Thyroid gland (tissue), 4 donors: ENCODE measurements at regions not wholly inside any gene's neighbourhood (a gene's known extent, or its start where the extent isn't known, plus 50 kb on each side); places are given as distances from the start of the nearest gene placed in this dataset.

ENCODE experiments used
- DNase-seq, 2 donors: peaks; one replicate each; pipeline ENCODE4 v3.0.0-alpha.2; 2019
- H3K27ac ChIP-seq, 3 donors: fragments of 200-600 bp; sonication (generic); 1 replicate in 2 of 3; 2 replicates in 1 of 3; pipeline ENCODE4 v1.5.1; 2016 to 2019; ENCODE audit warnings: mild to moderate bottlenecking in 1 of 3, moderate library complexity in 1 of 3
- H3K27me3 ChIP-seq: fragments of 200-600 bp; sonication (generic); one replicate; pipeline ENCODE4 v1.5.1; 2019
- H3K36me3 ChIP-seq, 2 donors: fragments of 200-600 bp; sonication (generic); one replicate each; pipeline ENCODE4 v1.5.1; 2016 to 2019
- H3K4me1 ChIP-seq, 2 donors: fragments of 200-600 bp; sonication (generic); one replicate each; pipeline ENCODE4 v1.5.1; 2017 to 2019
- H3K4me3 ChIP-seq, 3 donors: fragments of 200-600 bp; sonication (generic); replicated peaks in 1 of 3; 1 replicate in 2 of 3; 2 replicates in 1 of 3; pipeline ENCODE4 v1.5.1; 2016; ENCODE audit warnings: mild to moderate bottlenecking in 1 of 3
- H3K9me3 ChIP-seq: fragments of 200-600 bp; sonication (generic); one replicate; pipeline ENCODE4 v1.5.1; 2017
- POLR2A ChIP-seq, 2 donors: fragments of 450-650 bp; IDR thresholded peaks; one replicate each; pipeline ENCODE4 v1.6.1; 2017; ENCODE audit warnings: antibody characterized with exemption in 2 of 2, mild to moderate bottlenecking in 2 of 2, moderate library complexity in 1 of 2
- WGBS, 2 donors: methylation state at CpG; one replicate each; pipeline ENCODE4 v1.1.5; 2017; 5-methylcytosine and 5-hydroxymethylcytosine counted together
- intact Hi-C: fragments of 100-400 bp; cut with DNase I; formaldehyde crosslinking; loops from one replicate; pipeline ENCODE4 v1.15.1; 2023
- TF ChIP-seq, protein P1 (sequence below), 6 experiments: fragments of 200-600 bp in 3 of 6; fragments of 450-650 bp in 3 of 6; sonication (generic) in 3 of 6; IDR thresholded peaks; one replicate each; pipeline ENCODE4 v1.5.1; 2016 to 2019; ENCODE audit warnings: antibody characterized with exemption in 6 of 6, mild to moderate bottlenecking in 2 of 6, inconsistent platforms in 1 of 6, moderate library complexity in 1 of 6

- H3K9me3 ChIP-seq: no peaks in the 10 kb centered on the region
- H3K27ac ChIP-seq: no peak overlapping the region
- H3K27me3 ChIP-seq: no peaks in the 10 kb centered on the region
- no peak for DNase-seq
- TF ChIP-seq, protein P1, sequence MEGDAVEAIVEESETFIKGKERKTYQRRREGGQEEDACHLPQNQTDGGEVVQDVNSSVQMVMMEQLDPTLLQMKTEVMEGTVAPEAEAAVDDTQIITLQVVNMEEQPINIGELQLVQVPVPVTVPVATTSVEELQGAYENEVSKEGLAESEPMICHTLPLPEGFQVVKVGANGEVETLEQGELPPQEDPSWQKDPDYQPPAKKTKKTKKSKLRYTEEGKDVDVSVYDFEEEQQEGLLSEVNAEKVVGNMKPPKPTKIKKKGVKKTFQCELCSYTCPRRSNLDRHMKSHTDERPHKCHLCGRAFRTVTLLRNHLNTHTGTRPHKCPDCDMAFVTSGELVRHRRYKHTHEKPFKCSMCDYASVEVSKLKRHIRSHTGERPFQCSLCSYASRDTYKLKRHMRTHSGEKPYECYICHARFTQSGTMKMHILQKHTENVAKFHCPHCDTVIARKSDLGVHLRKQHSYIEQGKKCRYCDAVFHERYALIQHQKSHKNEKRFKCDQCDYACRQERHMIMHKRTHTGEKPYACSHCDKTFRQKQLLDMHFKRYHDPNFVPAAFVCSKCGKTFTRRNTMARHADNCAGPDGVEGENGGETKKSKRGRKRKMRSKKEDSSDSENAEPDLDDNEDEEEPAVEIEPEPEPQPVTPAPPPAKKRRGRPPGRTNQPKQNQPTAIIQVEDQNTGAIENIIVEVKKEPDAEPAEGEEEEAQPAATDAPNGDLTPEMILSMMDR (IDR thresholded peaks at IDR 0.05): no peak
- TF ChIP-seq POLR2A (IDR thresholded peaks at IDR 0.05): no peak
- intact Hi-C loops: no loop called here
- no peak overlapping the region for H3K4me3 ChIP-seq
- 90 to 91% methylated on average over 5 of the region's 5 CpGs for WGBS, 2 donors
- H3K4me1 ChIP-seq: no peaks in the 10 kb centered on the region
- no peaks in the 10 kb centered on the region for H3K36me3 ChIP-seq
These were observed 1062.0 kb downstream of the XPNPEP1 start for GRCh38 chr10:108861181-108861754.

DNA sequence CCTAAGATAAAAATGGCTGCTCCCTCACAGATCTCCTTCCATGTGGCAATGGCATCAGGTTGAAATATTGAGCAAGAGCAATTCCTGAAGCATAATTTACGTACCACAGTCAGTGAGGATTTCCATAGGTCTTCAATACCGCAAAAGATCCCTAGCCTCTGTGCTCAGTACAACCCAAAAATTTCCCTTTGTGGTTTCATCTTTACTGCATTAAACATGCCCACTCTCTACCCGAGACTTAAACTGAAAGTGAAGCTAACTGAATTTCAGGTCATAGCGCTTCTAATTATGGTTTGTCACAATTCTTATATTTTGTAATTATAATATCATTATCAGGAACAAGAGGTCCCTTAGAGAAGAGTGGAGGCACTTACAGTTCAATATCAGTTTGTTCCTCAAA is 1071.1 kb downstream of the XPNPEP1 start:
- no peaks in the 10 kb centered on the region for H3K36me3 ChIP-seq
- no peak overlapping the region for H3K4me3 ChIP-seq
- TF ChIP-seq POLR2A (IDR thresholded peaks at IDR 0.05): no peak
- TF ChIP-seq, protein P1 (IDR thresholded peaks at IDR 0.05): no peak
- H3K27me3 ChIP-seq: no peaks in the 10 kb centered on the region
- DNase-seq: no peak
- WGBS, 2 donors: 89 to 93% methylated on average over 4 of the region's 4 CpGs
- no peaks in the 10 kb centered on the region for H3K9me3 ChIP-seq
- intact Hi-C loops: no loop called here
- H3K27ac ChIP-seq: no peak overlapping the region
- H3K4me1 ChIP-seq: no peaks in the 10 kb centered on the region

DNA sequence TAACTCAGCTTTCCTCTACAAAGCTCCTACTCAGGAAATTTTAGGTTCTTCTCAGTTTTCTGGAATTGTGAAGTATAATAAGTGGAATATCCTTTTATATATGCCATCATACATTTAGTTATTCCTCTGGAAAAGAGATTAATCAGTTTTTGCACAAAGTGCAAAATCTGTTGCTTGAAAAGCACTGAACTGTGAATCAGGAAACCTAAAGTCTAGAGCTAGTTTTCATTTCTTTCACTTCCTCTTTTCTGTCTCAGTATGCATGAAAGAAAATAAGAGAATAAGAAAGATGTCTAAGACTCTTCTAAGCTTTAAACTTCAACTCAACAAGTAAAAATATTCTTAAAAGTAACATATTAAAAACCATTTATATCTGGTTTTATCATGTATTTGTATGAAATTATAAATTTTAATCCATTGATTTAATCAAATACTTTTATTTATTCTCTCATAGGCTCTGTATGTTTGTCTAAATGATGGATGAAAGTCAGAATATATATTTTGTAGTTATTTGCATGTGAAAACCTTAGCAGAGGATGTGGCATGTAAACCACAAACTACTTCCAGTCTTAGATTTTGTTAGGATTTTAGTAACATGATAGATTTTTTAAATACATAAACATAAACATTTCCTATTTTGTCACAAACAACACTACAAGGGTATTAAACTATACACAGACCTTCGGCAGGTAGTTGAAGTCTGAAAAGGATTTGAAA is 1073.0 kb downstream of the XPNPEP1 start:
- TF ChIP-seq POLR2A (IDR thresholded peaks at IDR 0.05): no peak
- TF ChIP-seq, protein P1 (IDR thresholded peaks at IDR 0.05): no peak
- H3K27ac ChIP-seq: no peak overlapping the region
- no peaks in the 10 kb centered on the region for H3K27me3 ChIP-seq
- no peak overlapping the region for H3K4me3 ChIP-seq
- no peaks in the 10 kb centered on the region for H3K4me1 ChIP-seq
- intact Hi-C loops: no loop called here
- no peaks in the 10 kb centered on the region for H3K9me3 ChIP-seq
- WGBS, 2 donors: 93 to 95% methylated on average over 1 of the region's 1 CpG
- DNase-seq: no peak
- H3K36me3 ChIP-seq: no peaks in the 10 kb centered on the region

DNA sequence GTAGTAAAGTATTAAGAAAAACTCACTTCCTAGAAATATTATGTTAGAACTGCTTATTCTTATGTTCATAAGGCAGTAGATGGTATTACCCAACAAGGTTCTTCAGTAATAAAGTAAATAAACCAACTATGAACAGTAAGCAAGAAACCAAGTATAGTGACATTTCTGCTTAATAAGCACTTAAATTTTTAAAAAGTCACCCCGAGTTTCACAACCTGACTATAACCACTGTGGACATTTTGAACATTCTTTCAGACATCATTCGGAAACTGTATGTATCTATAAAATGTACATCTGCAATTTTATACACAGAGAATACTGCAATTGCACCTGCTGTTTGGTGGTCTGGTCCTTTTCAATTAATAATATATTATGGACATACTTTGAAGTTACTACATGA is 1073.6 kb downstream of the XPNPEP1 start:
- H3K9me3 ChIP-seq: no peaks in the 10 kb centered on the region
- intact Hi-C loops: no loop called here
- H3K27me3 ChIP-seq: no peaks in the 10 kb centered on the region
- WGBS, 2 donors: 86 to 89% methylated on average over 2 of the region's 2 CpGs
- H3K27ac ChIP-seq: no peak overlapping the region
- H3K4me1 ChIP-seq: no peaks in the 10 kb centered on the region
- no peaks in the 10 kb centered on the region for H3K36me3 ChIP-seq
- H3K4me3 ChIP-seq: no peak overlapping the region
- no peak for DNase-seq
- no peak for TF ChIP-seq POLR2A (IDR thresholded peaks at IDR 0.05)
- TF ChIP-seq, protein P1 (IDR thresholded peaks at IDR 0.05): no peak

DNA sequence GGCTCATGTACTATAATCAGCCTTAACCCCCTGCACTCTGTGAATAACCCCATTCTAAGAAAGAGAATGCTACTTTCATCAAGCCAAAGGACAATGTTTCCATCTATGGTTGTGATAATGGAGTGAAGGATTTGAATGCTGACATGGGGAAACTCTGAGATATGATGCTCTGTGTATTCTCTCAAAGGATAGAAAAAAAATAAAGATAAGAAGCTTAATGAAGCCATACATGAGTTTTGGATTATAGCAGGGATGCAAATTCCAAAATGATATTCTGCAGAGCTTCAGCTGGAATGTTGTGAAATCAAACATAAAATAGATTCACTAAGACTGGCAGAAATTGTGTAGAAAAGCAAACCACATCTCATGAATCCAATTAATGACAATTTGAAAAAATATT is 1074.1 kb downstream of the XPNPEP1 start:
- H3K27me3 ChIP-seq: no peaks in the 10 kb centered on the region
- H3K27ac ChIP-seq: no peak overlapping the region
- no peak for DNase-seq
- no peaks in the 10 kb centered on the region for H3K9me3 ChIP-seq
- H3K4me3 ChIP-seq: no peak overlapping the region
- no peaks in the 10 kb centered on the region for H3K36me3 ChIP-seq
- intact Hi-C loops: no loop called here
- TF ChIP-seq POLR2A (IDR thresholded peaks at IDR 0.05): no peak
- TF ChIP-seq, protein P1 (IDR thresholded peaks at IDR 0.05): no peak
- H3K4me1 ChIP-seq: no peaks in the 10 kb centered on the region
